GM18517 (cell line): ENCODE measurements at regions not wholly inside any gene's neighbourhood (a gene's known extent, or its start where the extent isn't known, plus 50 kb on each side); places are given as distances from the start of the nearest gene placed in this dataset.
"Not testable (repeated sequence)": the region's sequence is repeated elsewhere in the genome, so short reads cannot be mapped to it uniquely, and the experiment has no call there.

Experiments
- ATAC-seq: cut with Tn5 transposase; IDR thresholded peaks from one replicate; pipeline ENCODE4 v1.9.1; 2021; ENCODE audit warnings: mild to moderate bottlenecking, moderate library complexity; ENCODE audit not compliant: unreplicated experiment

GRCh38 chr10:30765022-30765615 is 135.6 kb upstream of the LYZL2 start:
- no peak for ATAC-seq

DNA sequence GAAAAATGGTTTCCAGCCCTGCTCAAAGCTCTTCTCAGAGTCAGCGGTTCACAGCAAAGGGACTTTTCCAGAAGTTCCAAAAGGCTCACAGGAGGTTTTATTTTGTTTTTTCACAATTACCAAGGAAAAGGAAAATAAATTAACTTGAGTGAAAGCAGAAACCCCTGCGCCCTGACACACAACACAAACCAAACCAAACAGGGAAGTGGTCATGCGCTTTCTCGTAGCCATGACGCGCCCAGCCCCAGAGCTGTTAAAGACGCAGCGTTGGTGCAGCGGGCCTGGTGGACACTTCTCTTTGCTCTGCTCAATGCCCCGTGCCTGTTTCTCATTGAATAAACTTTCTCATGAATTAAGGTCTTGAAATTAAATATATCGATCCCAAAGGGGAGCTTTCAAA is 134.4 kb upstream of the LYZL2 start:
- ATAC-seq = no peak

DNA sequence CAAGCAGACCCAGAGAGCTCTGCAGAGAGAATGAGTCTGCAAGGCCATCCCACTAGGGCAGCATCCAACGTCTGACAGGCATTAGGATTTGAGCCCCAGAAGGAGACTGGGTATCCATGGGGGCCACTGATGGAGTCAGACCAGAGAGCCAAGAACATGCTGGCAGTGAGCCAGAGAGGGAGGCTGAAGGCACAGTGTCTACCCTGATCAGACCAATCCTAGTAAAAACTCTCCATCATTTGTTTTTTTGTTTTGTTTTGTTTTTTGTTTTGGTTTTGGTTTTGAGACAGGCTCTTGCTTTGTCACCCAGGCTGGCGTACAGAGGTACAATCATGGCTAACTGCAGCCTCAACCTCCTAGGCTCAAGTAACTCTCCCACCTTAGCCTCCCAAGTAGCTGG is 133.1 kb upstream of the LYZL2 start:
- ATAC-seq = no peak

GRCh38 chr10:30759423-30759822 is 129.9 kb upstream of the LYZL2 start:
- ATAC-seq = no peak

DNA sequence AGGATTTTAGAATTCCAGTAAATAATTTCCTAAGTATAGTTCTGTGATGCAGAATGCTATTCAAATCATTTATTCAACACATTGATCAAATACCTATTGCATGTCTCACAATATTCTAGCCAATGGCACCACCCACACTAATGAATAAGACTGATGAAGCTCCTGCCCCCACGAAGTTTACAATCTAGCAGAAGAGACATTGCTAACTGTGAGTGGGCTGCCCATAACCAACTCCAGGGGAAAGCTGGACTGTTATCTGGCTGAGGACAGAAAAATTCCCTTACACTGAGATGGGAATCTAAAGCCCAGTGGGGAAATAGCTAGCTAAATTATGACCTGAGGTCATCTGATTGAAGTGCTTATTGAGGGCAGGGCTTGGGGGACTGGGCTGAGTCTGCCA is 128.8 kb upstream of the LYZL2 start:
- no peak for ATAC-seq

- no peak for ATAC-seq
Observed at GRCh38 chr10:30756896-30757295, 127.3 kb upstream of the LYZL2 start.

- ATAC-seq = no peak
Observed at GRCh38 chr10:30756151-30756550, 126.6 kb upstream of the LYZL2 start.

- no peak for ATAC-seq
Observed at GRCh38 chr10:30755441-30755953, 125.9 kb upstream of the LYZL2 start.

DNA sequence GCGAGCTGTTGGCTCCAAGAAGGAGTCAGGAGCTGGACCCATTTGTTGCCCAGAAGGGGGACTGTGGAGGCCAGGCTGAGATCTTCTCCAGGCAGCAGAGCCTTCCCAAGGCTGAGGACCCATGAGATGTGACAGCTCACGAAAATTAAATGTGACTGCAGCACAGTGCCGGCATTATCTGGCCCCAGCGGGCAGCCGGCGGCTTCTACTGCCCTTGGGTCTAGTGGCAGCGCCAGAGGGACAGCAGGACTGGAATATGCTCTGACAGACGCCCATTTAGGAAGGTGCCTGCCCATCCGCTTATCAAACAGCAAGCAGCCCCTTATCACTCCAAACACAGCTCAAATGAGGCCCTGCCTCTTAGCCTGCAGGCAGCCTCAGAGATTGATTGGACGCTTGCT is 122.9 kb upstream of the LYZL2 start:
- ATAC-seq = no peak

GRCh38 chr10:30751678-30752331 is 122.3 kb upstream of the LYZL2 start:
- ATAC-seq = peak; percentile 75

GRCh38 chr10:30750971-30751677 is 121.6 kb upstream of the LYZL2 start:
- no peak for ATAC-seq

GRCh38 chr10:30749385-30749784 is 119.8 kb upstream of the LYZL2 start:
- no peak for ATAC-seq

GRCh38 chr10:30748152-30748973 is 118.8 kb upstream of the LYZL2 start:
- ATAC-seq = no peak

GRCh38 chr10:30747633-30748032 is 118.1 kb upstream of the LYZL2 start:
- ATAC-seq = no peak

DNA sequence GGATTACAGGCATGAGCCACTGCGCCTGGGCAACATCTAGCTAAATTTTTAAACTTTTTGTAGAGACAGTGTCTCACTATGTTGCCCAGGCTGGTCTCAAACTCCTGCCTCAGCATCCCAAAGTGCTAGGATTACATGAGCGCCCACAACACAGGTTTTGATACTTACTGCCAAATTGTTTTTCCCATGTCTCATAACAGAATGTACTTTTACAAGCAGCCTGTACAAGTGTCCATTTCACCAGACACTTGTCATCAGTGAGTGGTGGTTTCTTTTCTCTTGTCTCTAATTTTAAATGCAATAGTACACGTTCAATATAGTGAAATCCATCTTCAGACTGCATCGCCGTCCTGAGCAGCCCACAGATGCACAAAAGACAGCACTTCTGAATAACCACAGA is 116.4 kb upstream of the LYZL2 start:
- ATAC-seq = no peak

- no peak for ATAC-seq
Observed at GRCh38 chr10:30744106-30744505, 114.6 kb upstream of the LYZL2 start.

DNA sequence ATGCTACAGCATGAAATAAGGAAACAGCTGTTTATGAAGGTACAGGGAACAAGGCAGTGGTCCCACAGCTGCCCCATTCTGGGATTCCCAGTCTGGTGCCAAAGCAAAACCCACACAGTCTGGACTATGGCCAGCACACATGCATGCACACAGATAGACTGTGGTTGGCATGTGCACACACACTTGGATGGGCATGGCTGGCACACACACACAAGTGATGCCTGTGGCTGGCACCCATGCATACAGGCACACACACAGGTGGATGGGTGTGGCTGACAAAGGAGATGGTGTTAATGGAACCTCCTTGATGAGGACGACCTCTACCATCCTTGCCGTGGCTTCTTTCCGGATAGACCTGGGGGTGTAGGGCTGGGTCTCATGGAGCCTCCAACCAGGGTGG is 114.0 kb upstream of the LYZL2 start:
- ATAC-seq = no peak

DNA sequence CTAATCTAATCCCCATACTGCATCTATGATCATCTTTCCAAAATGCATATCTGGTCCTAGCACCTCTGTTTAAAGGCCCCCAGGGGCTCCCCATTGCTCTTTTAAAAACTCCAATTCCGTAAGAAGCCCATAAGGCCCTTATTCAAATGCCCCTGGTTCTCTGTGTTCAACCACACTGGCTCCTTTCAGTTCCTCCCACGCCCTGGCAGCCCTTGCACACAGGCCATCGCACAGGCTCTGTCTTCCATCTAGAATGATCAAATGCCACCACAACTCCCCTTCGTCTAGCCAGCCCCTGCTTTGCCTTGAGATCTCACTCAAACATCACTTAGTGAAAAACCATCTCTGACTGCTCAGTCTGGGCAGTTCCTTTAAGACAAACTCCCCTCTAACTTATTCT is 112.9 kb upstream of the LYZL2 start:
- ATAC-seq = peak; percentile 90

DNA sequence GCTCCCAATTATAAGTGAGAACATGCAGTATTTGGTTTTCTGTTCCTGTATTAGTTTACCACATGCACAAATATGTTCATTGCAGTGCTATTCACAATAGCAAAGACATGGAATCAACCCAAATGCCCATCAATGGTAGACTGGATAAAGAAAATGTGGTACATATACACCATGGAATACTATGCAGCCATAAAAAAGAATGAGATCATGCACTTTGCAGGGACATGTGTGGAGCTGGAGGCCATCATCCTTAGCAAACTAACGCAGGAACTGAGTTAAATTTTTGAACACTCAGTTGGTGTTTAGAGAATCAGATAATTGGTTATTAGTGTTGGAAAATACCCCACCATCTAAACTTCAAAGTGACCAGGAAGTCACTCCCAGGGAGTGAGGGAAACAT is 111.2 kb upstream of the LYZL2 start:
- ATAC-seq = not testable (repeated sequence)

GRCh38 chr10:30738416-30738815 is 108.9 kb upstream of the LYZL2 start:
- ATAC-seq = no peak

DNA sequence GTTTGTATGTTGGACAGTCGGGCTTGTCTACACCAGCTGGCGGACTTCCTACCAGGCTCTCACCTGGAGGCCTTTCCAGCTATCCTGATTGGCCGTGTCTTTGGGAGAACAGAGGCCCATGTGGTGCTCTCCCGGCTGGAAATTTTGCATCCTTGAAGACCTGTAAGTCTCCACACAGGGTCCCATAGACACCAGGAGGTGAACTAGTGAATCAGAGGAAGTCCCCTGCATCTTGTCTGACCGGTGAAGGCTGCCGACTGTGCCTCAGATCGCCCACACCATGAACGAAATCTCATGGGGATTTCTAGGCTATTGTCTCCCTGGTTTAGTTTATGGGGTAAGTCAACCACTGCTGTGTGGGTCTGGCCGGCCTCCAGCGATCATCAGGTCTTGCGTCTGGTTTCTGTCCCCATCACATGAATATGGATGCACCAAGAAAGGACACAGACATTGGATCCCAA is 108.4 kb upstream of the LYZL2 start:
- ATAC-seq = no peak
